ENCODE measurements at regions not wholly inside any gene's neighbourhood (a gene's known extent, or its start where the extent isn't known, plus 50 kb on each side); places are given as distances from the start of the nearest gene placed in this dataset.

GRCh38 chr6:108734271-108734922 is 113.8 kb upstream of the ARMC2 start:
- no peak for DNase-seq

GRCh38 chr6:108735310-108736001 is 112.8 kb upstream of the ARMC2 start:
- DNase-seq: no peak

GRCh38 chr6:108736002-108736361 is 112.2 kb upstream of the ARMC2 start:
- DNase-seq: no peak

- no peak for DNase-seq
Observed at GRCh38 chr6:108736832-108737231, 111.4 kb upstream of the ARMC2 start.

GRCh38 chr6:108737594-108738546 is 110.4 kb upstream of the ARMC2 start:
- no peak for DNase-seq

- no peak for DNase-seq
Observed at GRCh38 chr6:108738684-108739416, 109.4 kb upstream of the ARMC2 start.

- no peak for DNase-seq
Observed at GRCh38 chr6:108739496-108740330, 108.5 kb upstream of the ARMC2 start.

- DNase-seq: no peak
Observed at GRCh38 chr6:108741331-108741989, 106.8 kb upstream of the ARMC2 start.

- DNase-seq: no peak
Observed at GRCh38 chr6:108742041-108742440, 106.2 kb upstream of the ARMC2 start.

GRCh38 chr6:108744244-108744972 is 103.8 kb upstream of the ARMC2 start:
- no peak for DNase-seq

- DNase-seq: no peak
Observed at GRCh38 chr6:108744996-108745395, 103.2 kb upstream of the ARMC2 start.

- no peak for DNase-seq
Observed at GRCh38 chr6:108745664-108746336, 102.4 kb upstream of the ARMC2 start.

GRCh38 chr6:108746366-108746765 is 101.9 kb upstream of the ARMC2 start:
- DNase-seq: no peak

- DNase-seq: no peak
Observed at GRCh38 chr6:108746836-108747575, 101.2 kb upstream of the ARMC2 start.

GRCh38 chr6:108748055-108748454 is 100.2 kb upstream of the ARMC2 start:
- DNase-seq: no peak

GRCh38 chr6:108748959-108749358 is 99.3 kb upstream of the ARMC2 start:
- DNase-seq: no peak

- no peak for DNase-seq
Observed at GRCh38 chr6:108750801-108751200, 97.4 kb upstream of the ARMC2 start.

- no peak for DNase-seq
Observed at GRCh38 chr6:108751282-108751681, 96.9 kb upstream of the ARMC2 start.

All from activated naive CD4-positive, alpha-beta T cell treated with anti-CD3 and anti-CD28 coated beads, Interleukin-2, amount 50 U/mL, for 16 hours (primary cell).